ENCODE measurements at regions not wholly inside any gene's neighbourhood (a gene's known extent, or its start where the extent isn't known, plus 50 kb on each side); places are given as distances from the start of the nearest gene placed in this dataset.

- Histone ChIP-seq H3K36me3 (no peaks in the 10 kb centered on the region), H3K4me3 (no peak overlapping the region), H3K4me1 (peaks cover 0 to 27% (median 0%) of the 10 kb centered on the region in 3 donors), H3K27me3 (no peaks in the 10 kb centered on the region), H3K27ac (no peak overlapping the region), H3K9me3 (no peaks in the 10 kb centered on the region)
- no peak for DNase-seq
- WGBS, 2 donors = 49 to 53% methylated on average over 3 of the region's 3 CpGs
- intact Hi-C loops (cut with DNase I) = no loop called here
- TF ChIP-seq POLR2A (IDR thresholded peaks at IDR 0.05) = no peak
- TF ChIP-seq CTCF (IDR thresholded peaks at IDR 0.05) = no peak
Observed at GRCh38 chr2:212843409-212844199, 305.0 kb upstream of the ERBB4 start.

GRCh38 chr2:212842544-212843185 lies 304.1 kb upstream of the ERBB4 start:
- Histone ChIP-seq H3K4me1 (peaks cover 0 to 27% (median 0%) of the 10 kb centered on the region in 3 donors), H3K9me3 (no peaks in the 10 kb centered on the region), H3K27ac (no peak overlapping the region), H3K27me3 (no peaks in the 10 kb centered on the region), H3K4me3 (no peak overlapping the region), H3K36me3 (no peaks in the 10 kb centered on the region)
- TF ChIP-seq CTCF (IDR thresholded peaks at IDR 0.05) (no peak), POLR2A (IDR thresholded peaks at IDR 0.05) (no peak)
- no peak for DNase-seq
- WGBS, 2 donors = 67% methylated on average over 2 of the region's 2 CpGs
- intact Hi-C loops (cut with DNase I) = no loop called here

- DNase-seq = no peak
- TF ChIP-seq POLR2A (IDR thresholded peaks at IDR 0.05) = no peak
- no peak for TF ChIP-seq CTCF (IDR thresholded peaks at IDR 0.05)
- Histone ChIP-seq H3K27ac (no peak overlapping the region), H3K27me3 (no peaks in the 10 kb centered on the region), H3K9me3 (no peaks in the 10 kb centered on the region), H3K4me1 (peaks cover 0 to 26% (median 0%) of the 10 kb centered on the region in 3 donors), H3K4me3 (no peak overlapping the region), H3K36me3 (no peaks in the 10 kb centered on the region)
- WGBS, 2 donors = 83 to 85% methylated on average over 8 of the region's 8 CpGs
- intact Hi-C loops (cut with DNase I) = no loop called here
Observed at GRCh38 chr2:212841460-212841859, 302.9 kb upstream of the ERBB4 start.

- no peaks in the 10 kb centered on the region for H3K4me1 ChIP-seq
- H3K27ac ChIP-seq = no peak overlapping the region
- no peak for TF ChIP-seq POLR2A (IDR thresholded peaks at IDR 0.05)
- no peak for TF ChIP-seq CTCF (IDR thresholded peaks at IDR 0.05)
- 96 to 97% methylated on average over 18 to 24 of the region's 109 CpGs for WGBS, 2 donors
- peaks cover 0 to 23% (median 15%) of the 10 kb centered on the region in 3 donors for H3K9me3 ChIP-seq
- no peak overlapping the region for H3K4me3 ChIP-seq
- DNase-seq = no peak
- H3K27me3 ChIP-seq = no peaks in the 10 kb centered on the region
- intact Hi-C loops (cut with DNase I) = no loop called here
- H3K36me3 ChIP-seq = no peaks in the 10 kb centered on the region
Observed at GRCh38 chr2:212832211-212833195, 293.9 kb upstream of the ERBB4 start.

All from esophagus squamous epithelium (tissue), 5 donors.